Peyer's patch (tissue), 4 donors: ENCODE measurements at regions not wholly inside any gene's neighbourhood (a gene's known extent, or its start where the extent isn't known, plus 50 kb on each side); places are given as distances from the start of the nearest gene placed in this dataset.

Source experiments
- DNase-seq, 3 donors: peaks; one replicate each; pipeline ENCODE4 v3.0.0-alpha.2; 2017 to 2019
- H3K27ac ChIP-seq, 4 donors: fragments of 200-600 bp; sonication (generic); one replicate each; pipeline ENCODE4 v1.5.1; 2016 to 2019
- H3K27me3 ChIP-seq, 2 donors: fragments of 200-600 bp; sonication (generic); one replicate each; pipeline ENCODE4 v1.5.1; 2019
- H3K36me3 ChIP-seq, 3 donors: fragments of 200-600 bp; sonication (generic); one replicate each; pipeline ENCODE4 v1.5.1; 2016 to 2019
- H3K4me1 ChIP-seq, 4 donors: fragments of 200-600 bp; sonication (generic); one replicate each; pipeline ENCODE4 v1.5.1; 2016 to 2019
- H3K4me3 ChIP-seq, 4 donors: fragments of 200-600 bp; sonication (generic); 1 replicate in 3 of 4; 2 replicates in 1 of 4; pipeline ENCODE4 v1.5.1; 2016 to 2019; ENCODE audit warnings: mild to moderate bottlenecking in 1 of 4
- H3K9me3 ChIP-seq, 4 donors: fragments of 200-600 bp; sonication (generic); one replicate each; pipeline ENCODE4 v1.5.1; 2016 to 2019; ENCODE audit warnings: mild to moderate bottlenecking in 1 of 4
- CTCF ChIP-seq, 6 experiments: fragments of 450-650 bp in 4 of 6; fragments of 200-600 bp in 2 of 6; sonication (generic) in 1 of 6; IDR thresholded peaks; one replicate each; pipeline ENCODE4 v1.5.1; 2017 to 2019; ENCODE audit warnings: antibody characterized with exemption in 6 of 6, mild to moderate bottlenecking in 3 of 6, moderate library complexity in 1 of 6
- POLR2A ChIP-seq, 2 donors: fragments of 450-650 bp; IDR thresholded peaks; one replicate each; pipeline ENCODE4 v1.5.1; 2017; ENCODE audit warnings: antibody characterized with exemption in 2 of 2, mild to moderate bottlenecking in 2 of 2, moderate library complexity in 2 of 2

- Histone ChIP-seq H3K9me3 (peaks cover 0 to 4% (median 0%) of the 10 kb centered on the region in 4 donors), H3K27me3 (no peaks in the 10 kb centered on the region), H3K27ac (no peak overlapping the region), H3K36me3 (no peaks in the 10 kb centered on the region), H3K4me3 (no peak overlapping the region), H3K4me1 (no peaks in the 10 kb centered on the region)
- peak in 1 of 3 donors; percentile 22 for DNase-seq
- TF ChIP-seq POLR2A (IDR thresholded peaks at IDR 0.05) (no peak), CTCF (IDR thresholded peaks at IDR 0.05) (no peak)
Measured at GRCh38 chrX:69069086-69069445, 96.2 kb downstream of the PJA1 start.

GRCh38 chrX:69068301-69069085 lies 96.8 kb downstream of the PJA1 start:
- TF ChIP-seq POLR2A (IDR thresholded peaks at IDR 0.05) (no peak), CTCF (IDR thresholded peaks at IDR 0.05) (no peak)
- Histone ChIP-seq H3K27ac (no peak overlapping the region), H3K36me3 (no peaks in the 10 kb centered on the region), H3K9me3 (peaks cover 0 to 5% (median 0%) of the 10 kb centered on the region in 4 donors), H3K4me1 (no peaks in the 10 kb centered on the region), H3K27me3 (no peaks in the 10 kb centered on the region), H3K4me3 (no peak overlapping the region)
- peak in 1 of 3 donors; percentile 17 for DNase-seq

- TF ChIP-seq CTCF (IDR thresholded peaks at IDR 0.05), result no peak
- TF ChIP-seq POLR2A (IDR thresholded peaks at IDR 0.05), result no peak
- Histone ChIP-seq H3K27me3 (no peaks in the 10 kb centered on the region), H3K9me3 (peaks cover 0 to 5% (median 0%) of the 10 kb centered on the region in 4 donors), H3K4me1 (no peaks in the 10 kb centered on the region), H3K27ac (no peak overlapping the region), H3K4me3 (no peak overlapping the region), H3K36me3 (no peaks in the 10 kb centered on the region)
- peak in 1 of 3 donors; percentile 13 for DNase-seq
Measured at GRCh38 chrX:69067841-69068240, 97.4 kb downstream of the PJA1 start.

- no peak overlapping the region for H3K4me3 ChIP-seq
- no peaks in the 10 kb centered on the region for H3K27me3 ChIP-seq
- no peaks in the 10 kb centered on the region for H3K36me3 ChIP-seq
- H3K27ac ChIP-seq, result no peak overlapping the region
- H3K4me1 ChIP-seq, result no peaks in the 10 kb centered on the region
- TF ChIP-seq POLR2A (IDR thresholded peaks at IDR 0.05) (no peak), CTCF (IDR thresholded peaks at IDR 0.05) (no peak)
- peaks cover 0 to 5% (median 0%) of the 10 kb centered on the region in 4 donors for H3K9me3 ChIP-seq
- DNase-seq, result peak in 1 of 3 donors; percentile 27
Measured at GRCh38 chrX:69066966-69067525, 98.2 kb downstream of the PJA1 start.

GRCh38 chrX:69066021-69066757 lies 99.1 kb downstream of the PJA1 start:
- Histone ChIP-seq H3K27ac (no peak overlapping the region), H3K27me3 (no peaks in the 10 kb centered on the region), H3K4me1 (no peaks in the 10 kb centered on the region), H3K4me3 (no peak overlapping the region), H3K36me3 (no peaks in the 10 kb centered on the region), H3K9me3 (peaks cover 0 to 5% (median 0%) of the 10 kb centered on the region in 4 donors)
- peak in 1 of 3 donors; percentile 19 for DNase-seq
- TF ChIP-seq CTCF (IDR thresholded peaks at IDR 0.05) (no peak), POLR2A (IDR thresholded peaks at IDR 0.05) (no peak)
